Endothelial cell of umbilical vein (primary cell): ENCODE measurements at regions not wholly inside any gene's neighbourhood (a gene's known extent, or its start where the extent isn't known, plus 50 kb on each side); places are given as distances from the start of the nearest gene placed in this dataset.

Experiments used
- BruUV-seq: library from RNA; stranded (reverse); fragments of 400-500 nt; replicated peaks from 2 replicates; lab custom pipeline; 2021; lab: Mats Ljungman, UMichigan
- CTCF ChIA-PET: fragments of 300-600, 350-600 bp; sonication (Branson Sonifier 250); formaldehyde crosslinking; loops from one replicate; lab custom pipeline; 2021; ENCODE audit warnings: antibody characterized with exemption, inconsistent platforms; lab: Charles Lee
- POLR2A ChIA-PET: fragments of 300-600, 350-600 bp; sonication (Branson Sonifier 250); formaldehyde crosslinking; loops from one replicate; lab custom pipeline; 2021; ENCODE audit warnings: antibody characterized with exemption, inconsistent platforms; lab: Charles Lee
- DNase-seq: peaks from one replicate; pipeline ENCODE4 v3.0.0-alpha.2; 2011; ENCODE audit warnings: low read depth, low spot score
- FAIRE-seq: peaks from 2 replicates; lab custom pipeline; 2011; peaks lifted over from hg19 to GRCh38; lab: Jason Lieb, UNC
- H2AFZ ChIP-seq: 2 replicates; pipeline ENCODE4 v1.6.0; 2012; ENCODE audit warnings: low read depth, low read length, control low read depth, inconsistent platforms
- H3K27ac ChIP-seq: 2 replicates; pipeline ENCODE4 v1.5.1; 2011; ENCODE audit warnings: low read depth, mild to moderate bottlenecking, control low read depth, low read length, moderate library complexity; ENCODE audit not compliant: insufficient read depth
- H3K27me3 ChIP-seq, 2 experiments: 2 replicates each; pipeline versions ENCODE4 v1.6.0 to v1.6.1; 2011; ENCODE audit warnings: low read length in 2 of 2, mixed read lengths in 1 of 2; ENCODE audit not compliant: control insufficient read depth in 2 of 2, insufficient read depth in 2 of 2
- H3K36me3 ChIP-seq, 2 experiments: 2 replicates in 1 of 2; 3 replicates in 1 of 2; pipeline ENCODE4 v1.5.1; 2011; ENCODE audit warnings: low read length in 2 of 2, mild to moderate bottlenecking in 1 of 2, moderate library complexity in 1 of 2; ENCODE audit not compliant: control insufficient read depth in 2 of 2, insufficient read depth in 2 of 2; ENCODE audit errors: extremely low read depth in 1 of 2
- H3K4me1 ChIP-seq: 3 replicates; pipeline ENCODE4 v1.5.1; 2011; ENCODE audit warnings: mild to moderate bottlenecking, low read length; ENCODE audit not compliant: control insufficient read depth, insufficient read depth; ENCODE audit errors: extremely low read depth
- H3K4me2 ChIP-seq: 2 replicates; pipeline ENCODE4 v1.6.1; 2011; ENCODE audit warnings: low read length, control low read depth, mixed read lengths; ENCODE audit not compliant: insufficient read depth
- H3K4me3 ChIP-seq, 3 experiments: fragments of 200-600 bp in 1 of 3; sonication (generic), shearing (Covaris generic) in 1 of 3; replicated peaks in 1 of 3; 2 replicates each; pipeline ENCODE4 v1.5.1; 2011 to 2016; ENCODE audit warnings: control low read depth in 3 of 3, low read length in 3 of 3, mild to moderate bottlenecking in 2 of 3, inconsistent platforms in 1 of 3, low read depth in 1 of 3, moderate library complexity in 1 of 3; ENCODE audit not compliant: insufficient read depth in 1 of 3
- H3K79me2 ChIP-seq: 2 replicates; pipeline ENCODE4 v1.6.0; 2012; ENCODE audit warnings: low read length, inconsistent platforms; ENCODE audit not compliant: control insufficient read depth, insufficient read depth
- H3K9ac ChIP-seq: replicated peaks from 2 replicates; pipeline ENCODE3; 2011; ENCODE audit warnings: low read length, control low read depth; ENCODE audit not compliant: insufficient read depth; ENCODE audit errors: extremely low read depth
- H3K9me1 ChIP-seq: replicated peaks from 3 replicates; pipeline ENCODE4 v1.6.0; 2011; ENCODE audit warnings: mild to moderate bottlenecking, low read length; ENCODE audit not compliant: control insufficient read depth, insufficient read depth; ENCODE audit errors: extremely low read depth
- H3K9me3 ChIP-seq: replicated peaks from 2 replicates; pipeline ENCODE4 v1.5.1; 2012; ENCODE audit warnings: low read length, inconsistent platforms; ENCODE audit not compliant: control insufficient read depth, insufficient read depth
- H4K20me1 ChIP-seq: replicated peaks from 2 replicates; pipeline ENCODE3; 2011; ENCODE audit warnings: mild to moderate bottlenecking, low read length; ENCODE audit not compliant: control insufficient read depth, insufficient read depth; ENCODE audit errors: extremely low read depth
- EZH2 ChIP-seq: IDR thresholded peaks from 2 replicates; pipeline ENCODE4 v1.6.1; 2012; ENCODE audit warnings: borderline replicate concordance, low read depth, mild to moderate bottlenecking, moderate library complexity, low read length, inconsistent platforms; ENCODE audit not compliant: severe bottlenecking
- POLR2A ChIP-seq: IDR thresholded peaks from 2 replicates; pipeline ENCODE4 v1.6.1; 2012; ENCODE audit warnings: low read depth, mild to moderate bottlenecking, control low read depth, low read length
- dilution Hi-C: fragments of 300-500 bp; cut with MboI; formaldehyde crosslinking; loops from one replicate; pipeline ENCODE4 v1.15.0; 2019; ENCODE audit warnings: low sequenced_read_pairs; ENCODE audit not compliant: extremely low pct_ligation_motif_present
- intact Hi-C: fragments of 100-400 bp; cut with micrococcal nuclease; formaldehyde crosslinking; loops from one replicate; pipeline ENCODE4 v1.10.0; 2022
- TF ChIP-seq, protein P1 (sequence below): IDR thresholded peaks from 2 replicates; pipeline ENCODE4 v1.6.1; 2011; ENCODE audit not compliant: insufficient read depth, insufficient read length

DNA sequence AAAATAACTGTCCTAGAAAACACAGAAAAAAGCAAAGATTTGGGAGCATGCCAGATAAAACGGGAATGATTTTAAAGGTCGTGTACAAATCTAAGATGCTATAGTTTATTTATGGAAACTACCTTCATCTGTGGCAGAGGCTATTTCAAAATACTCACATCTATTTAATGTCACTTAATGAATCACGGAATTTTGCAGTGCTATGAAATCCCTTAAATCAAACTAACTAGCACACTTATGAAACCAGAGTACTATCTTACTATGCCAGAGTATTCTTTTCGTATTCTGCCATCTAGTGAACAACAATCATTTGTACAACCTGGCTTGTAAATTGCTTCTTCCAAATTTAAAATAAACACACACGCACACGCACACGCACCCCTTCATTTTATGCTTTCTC is 77.9 kb upstream of the BMP5 start:
- no peak overlapping the region for H3K27ac ChIP-seq
- no peak for TF ChIP-seq POLR2A
- intact Hi-C loops, result loop anchor here (1.0 to 2.0 kb wide), 3 partner anchors 336 to 677 kb away; no protein-coding TSS in a partner anchor
- BruUV-seq, result no TSS peak
- DNase-seq (peak; percentile 51), FAIRE-seq (no peak)
- no peak overlapping the region for H3K4me2 ChIP-seq
- no peak overlapping the region for H3K9ac ChIP-seq
- H3K9me3 ChIP-seq, result no peaks in the 10 kb centered on the region
- CTCF ChIA-PET, result interaction anchor here (0.9 to 6.6 kb wide), 8 partner anchors 8 to 677 kb away, joined by 3 to 76 read pairs (median 6); no protein-coding TSS in a partner anchor
- H3K9me1 ChIP-seq, result no peaks in the 10 kb centered on the region
- H3K4me3 ChIP-seq, result no peak overlapping the region
- H2AFZ ChIP-seq, result peak overlapping the region; percentile 30
- no peaks in the 10 kb centered on the region for H4K20me1 ChIP-seq
- dilution Hi-C loops, result no loop called here
- POLR2A ChIA-PET, result no interaction called here
- no peaks in the 10 kb centered on the region for H3K27me3 ChIP-seq
- H3K4me1 ChIP-seq, result no peaks in the 10 kb centered on the region
- H3K79me2 ChIP-seq, result no peaks in the 10 kb centered on the region
- no peaks in the 10 kb centered on the region for H3K36me3 ChIP-seq

DNA sequence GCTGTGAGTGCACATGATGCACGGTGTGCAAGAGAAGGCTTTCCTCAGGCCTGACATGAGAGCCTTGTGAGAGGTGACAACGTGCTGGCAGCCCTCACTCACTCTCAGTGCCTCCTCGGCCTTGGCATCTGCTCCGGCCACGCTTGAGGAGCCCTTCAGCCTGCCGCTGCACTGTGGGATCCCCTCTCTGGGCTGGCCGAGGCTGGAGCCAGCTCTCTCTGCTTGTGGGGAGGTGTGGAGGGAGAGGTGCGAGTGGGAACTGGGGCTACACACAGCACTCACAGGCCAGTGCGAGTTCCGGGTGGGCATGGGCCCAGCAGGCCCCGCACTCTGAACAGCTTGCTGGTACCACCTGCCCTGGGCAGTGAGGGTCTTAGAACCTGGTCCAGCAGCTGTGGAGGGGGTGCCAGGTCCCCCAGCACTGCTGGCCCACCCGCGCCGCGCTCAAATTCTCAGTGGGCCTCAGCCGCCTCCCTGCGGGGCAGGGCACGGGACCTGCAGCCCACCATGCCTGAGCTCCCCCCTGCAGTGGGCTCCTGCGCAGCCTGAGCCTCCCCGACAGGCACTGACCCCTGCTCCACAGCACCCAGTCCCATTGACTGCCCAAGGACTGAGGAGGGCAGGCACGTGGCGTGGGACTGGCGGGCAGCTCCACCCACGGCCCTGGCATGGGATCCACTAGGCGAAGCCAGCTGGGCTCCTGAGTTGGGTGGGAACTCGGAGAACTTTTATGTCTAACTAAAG is 74.9 kb upstream of the BMP5 start:
- no TSS peak for BruUV-seq
- TF ChIP-seq, protein P1, sequence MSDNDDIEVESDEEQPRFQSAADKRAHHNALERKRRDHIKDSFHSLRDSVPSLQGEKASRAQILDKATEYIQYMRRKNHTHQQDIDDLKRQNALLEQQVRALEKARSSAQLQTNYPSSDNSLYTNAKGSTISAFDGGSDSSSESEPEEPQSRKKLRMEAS, result no peak
- TF ChIP-seq POLR2A (no peak), EZH2 (no peak)
- H3K4me2 ChIP-seq, result no peak overlapping the region
- no peaks in the 10 kb centered on the region for H4K20me1 ChIP-seq
- H2AFZ ChIP-seq, result no peak overlapping the region
- FAIRE-seq (no peak), DNase-seq (no peak)
- intact Hi-C loops (no loop called here), dilution Hi-C loops (no loop called here)
- H3K9ac ChIP-seq, result no peak overlapping the region
- ChIA-PET CTCF (interaction anchor here (1.2 to 6.6 kb wide), 4 partner anchors 10 to 673 kb away, joined by 4 to 76 read pairs (median 6); no protein-coding TSS in a partner anchor), POLR2A (no interaction called here)
- no peaks in the 10 kb centered on the region for H3K9me3 ChIP-seq
- no peaks in the 10 kb centered on the region for H3K4me1 ChIP-seq
- H3K4me3 ChIP-seq, result no peak overlapping the region
- H3K9me1 ChIP-seq, result no peaks in the 10 kb centered on the region
- no peak overlapping the region for H3K27ac ChIP-seq
- H3K36me3 ChIP-seq, result no peaks in the 10 kb centered on the region
- H3K79me2 ChIP-seq, result no peaks in the 10 kb centered on the region
- H3K27me3 ChIP-seq, result no peaks in the 10 kb centered on the region
